ENCODE measurements at regions not wholly inside any gene's neighbourhood (a gene's known extent, or its start where the extent isn't known, plus 50 kb on each side); places are given as distances from the start of the nearest gene placed in this dataset.
"Not testable (repeated sequence)": the region's sequence is repeated elsewhere in the genome, so short reads cannot be mapped to it uniquely, and the experiment has no call there.

GRCh38 chr20:12750221-12750620, 258.6 kb upstream of the SPTLC3 start:
- no peaks in the 10 kb centered on the region for H3K23me2 ChIP-seq (ENCODE audit: insufficient read length, low read depth, low read length, poor library complexity, severe bottlenecking)
- H2AK5ac ChIP-seq (ENCODE audit: insufficient read length, low read length) = no peak overlapping the region
- WGBS (ENCODE audit: extremely low coverage, insufficient read length, low lambda C conversion rate) = no CpG with 5 or more reads among the region's 6 CpGs
- no peaks in the 10 kb centered on the region for H4K20me1 ChIP-seq (ENCODE audit: control insufficient read depth, insufficient read depth, insufficient read length)
- H2BK120ac ChIP-seq (ENCODE audit: low read depth, low read length, poor library complexity, severe bottlenecking) = no peak overlapping the region
- no peaks in the 10 kb centered on the region; a peak in 1 of 7 replicates for H3K36me3 Mint-ChIP-seq (ENCODE audit: insufficient read depth in 1 of 3, low read depth in 3 of 3)
- no peak overlapping the region for H3K4ac ChIP-seq (ENCODE audit: low read depth, low read length)
- H3K23ac ChIP-seq (ENCODE audit: insufficient read length, low read depth, low read length) = no peak overlapping the region
- H3K9me3 Mint-ChIP-seq = no peaks in the 10 kb centered on the region; a peak in 1 of 5 replicates
- H3T11ph ChIP-seq (ENCODE audit: low read length) = no peak overlapping the region
- H2BK20ac ChIP-seq (ENCODE audit: low read depth, low read length, poor library complexity, severe bottlenecking) = no peak overlapping the region
- H2BK12ac ChIP-seq (ENCODE audit: insufficient read length, low read depth, low read length) = no peak overlapping the region
- no peak overlapping the region for H3K18ac ChIP-seq (ENCODE audit: insufficient read length, low read depth, low read length)
- H3K4me3 Mint-ChIP-seq = no peak overlapping the region
- no peaks in the 10 kb centered on the region for H3K79me1 ChIP-seq (ENCODE audit: insufficient read depth, low read depth, low read length, poor library complexity, severe bottlenecking)
- no peak overlapping the region for H2AFZ ChIP-seq (ENCODE audit: low read length)
- no peaks in the 10 kb centered on the region; the same call in 1 of the 2 replicates for H3K79me2 ChIP-seq (ENCODE audit: insufficient read depth, low read length)
- no peak overlapping the region for H3K27ac ChIP-seq (ENCODE audit: insufficient read length, low read depth, low read length)
- peak overlapping the region in 2 of 3 experiments; percentile 78 to 93; a peak in 4 of 7 replicates for H3K27ac Mint-ChIP-seq
- H4K8ac ChIP-seq (replicated peaks; ENCODE audit: insufficient read length, low read depth, low read length) = no peak overlapping the region
- peaks cover 21% of the 10 kb centered on the region; the same call in 1 of the 2 replicates for H3K4me1 ChIP-seq (ENCODE audit: insufficient read depth, low read length)
- DNase-seq = no peak
- H3K9me3 ChIP-seq (ENCODE audit: control insufficient read depth, low read depth, low read length) = no peaks in the 10 kb centered on the region
- H3K9ac ChIP-seq (ENCODE audit: extremely low read depth, insufficient read length, low read length) = no peak overlapping the region
- peaks cover 54 to 59% of the 10 kb centered on the region in 2 experiments for H3K4me1 Mint-ChIP-seq
- no peaks in the 10 kb centered on the region; the same call in 1 of the 2 replicates for H3K27me3 Mint-ChIP-seq (ENCODE audit: low read depth)
- no peak overlapping the region for H2BK5ac ChIP-seq (ENCODE audit: insufficient read length, low read length)
- H3K56ac ChIP-seq (ENCODE audit: insufficient read length, low read depth, low read length) = no peak overlapping the region
- H3K27me3 ChIP-seq (ENCODE audit: insufficient read depth, low read length) = no peaks in the 10 kb centered on the region
- no peak overlapping the region for H3K4me2 ChIP-seq (ENCODE audit: insufficient read depth, insufficient read length, low read length)
- no peak overlapping the region for H4K91ac ChIP-seq (ENCODE audit: insufficient read length, low read depth, low read length)
- H3K14ac ChIP-seq (ENCODE audit: insufficient read depth, low read length) = no peak overlapping the region
- no peak overlapping the region for H2BK15ac ChIP-seq (ENCODE audit: low read depth, low read length)
- H4K5ac ChIP-seq (ENCODE audit: insufficient read length, low read depth, low read length) = no peak overlapping the region
- TF ChIP-seq CTCF (conservative IDR thresholded peaks at IDR 0.05) = no peak

- no CpG with 5 or more reads among the region's 9 CpGs for WGBS (ENCODE audit: extremely low coverage, insufficient read length, low lambda C conversion rate)
- H3K79me2 ChIP-seq (ENCODE audit: insufficient read depth, low read length); H3K23ac ChIP-seq (ENCODE audit: insufficient read length, low read depth, low read length); H3K79me1 ChIP-seq (ENCODE audit: insufficient read depth, low read depth, low read length, poor library complexity, severe bottlenecking); H2AFZ ChIP-seq (ENCODE audit: low read length); H3K4ac ChIP-seq (ENCODE audit: low read depth, low read length); H3K9me3 Mint-ChIP-seq; H2BK12ac ChIP-seq (ENCODE audit: insufficient read length, low read depth, low read length); H3K27me3 Mint-ChIP-seq (ENCODE audit: low read depth); H4K20me1 ChIP-seq (ENCODE audit: control insufficient read depth, insufficient read depth, insufficient read length); H4K91ac ChIP-seq (ENCODE audit: insufficient read length, low read depth, low read length); H3K27me3 ChIP-seq (ENCODE audit: insufficient read depth, low read length); H3K23me2 ChIP-seq (ENCODE audit: insufficient read length, low read depth, low read length, poor library complexity, severe bottlenecking); H2BK20ac ChIP-seq (ENCODE audit: low read depth, low read length, poor library complexity, severe bottlenecking); H4K8ac ChIP-seq (replicated peaks; ENCODE audit: insufficient read length, low read depth, low read length); H3K9me3 ChIP-seq (ENCODE audit: control insufficient read depth, low read depth, low read length); H2BK15ac ChIP-seq (ENCODE audit: low read depth, low read length); H3K36me3 Mint-ChIP-seq (ENCODE audit: insufficient read depth in 1 of 3, low read depth in 3 of 3); H3T11ph ChIP-seq (ENCODE audit: low read length); H2AK5ac ChIP-seq (ENCODE audit: insufficient read length, low read length): not testable (repeated sequence)
- Histone ChIP-seq H3K27ac (ENCODE audit: insufficient read length, low read depth, low read length) (peak overlapping the region; percentile 99), H2BK5ac (ENCODE audit: insufficient read length, low read length) (peak overlapping the region; percentile 50), H3K4me1 (ENCODE audit: insufficient read depth, low read length) (peaks cover 19% of the 10 kb centered on the region; the same call in 1 of the 2 replicates), H3K56ac (ENCODE audit: insufficient read length, low read depth, low read length) (peak overlapping the region; percentile 74), H2BK120ac (ENCODE audit: low read depth, low read length, poor library complexity, severe bottlenecking) (peak overlapping the region; percentile 88), H3K4me2 (ENCODE audit: insufficient read depth, insufficient read length, low read length) (peak overlapping the region; percentile 75), H4K5ac (ENCODE audit: insufficient read length, low read depth, low read length) (peak overlapping the region; percentile 57), H3K14ac (ENCODE audit: insufficient read depth, low read length) (peak overlapping the region; percentile 49; the same call in 1 of the 2 replicates), H3K18ac (ENCODE audit: insufficient read length, low read depth, low read length) (peak overlapping the region; percentile 50), H3K9ac (ENCODE audit: extremely low read depth, insufficient read length, low read length) (peak overlapping the region; percentile 75)
- peak; percentile 85 for DNase-seq
- H3K4me3 Mint-ChIP-seq = peak overlapping the region in 1 of 2 experiments; percentile 19; a peak in 3 of 5 replicates
- peaks cover 59 to 70% of the 10 kb centered on the region in 2 experiments for H3K4me1 Mint-ChIP-seq
- peak overlapping the region; percentile 50 to 97 (median 80) for H3K27ac Mint-ChIP-seq
Observed at GRCh38 chr20:12752900-12753693, 255.7 kb upstream of the SPTLC3 start.
